Mammary epithelial cell (primary cell): ENCODE measurements at regions not wholly inside any gene's neighbourhood (a gene's known extent, or its start where the extent isn't known, plus 50 kb on each side); places are given as distances from the start of the nearest gene placed in this dataset.

Experiments used
- EZH2 ChIP-seq: IDR thresholded peaks from 2 replicates; pipeline ENCODE4 v1.6.1; 2012; ENCODE audit warnings: low read length, inconsistent platforms, borderline replicate concordance
- TF ChIP-seq, protein P1 (sequence below), 2 donors: IDR thresholded peaks in 1 of 2; conservative IDR thresholded peaks in 1 of 2; 2 replicates each; pipeline ENCODE4 v1.5.1; 2011 to 2012; ENCODE audit warnings: inconsistent platforms in 2 of 2, low read length in 2 of 2, mild to moderate bottlenecking in 2 of 2, control low read depth in 1 of 2, low read depth in 1 of 2; ENCODE audit not compliant: insufficient read depth in 1 of 2; ENCODE audit errors: extremely low read depth in 1 of 2

DNA sequence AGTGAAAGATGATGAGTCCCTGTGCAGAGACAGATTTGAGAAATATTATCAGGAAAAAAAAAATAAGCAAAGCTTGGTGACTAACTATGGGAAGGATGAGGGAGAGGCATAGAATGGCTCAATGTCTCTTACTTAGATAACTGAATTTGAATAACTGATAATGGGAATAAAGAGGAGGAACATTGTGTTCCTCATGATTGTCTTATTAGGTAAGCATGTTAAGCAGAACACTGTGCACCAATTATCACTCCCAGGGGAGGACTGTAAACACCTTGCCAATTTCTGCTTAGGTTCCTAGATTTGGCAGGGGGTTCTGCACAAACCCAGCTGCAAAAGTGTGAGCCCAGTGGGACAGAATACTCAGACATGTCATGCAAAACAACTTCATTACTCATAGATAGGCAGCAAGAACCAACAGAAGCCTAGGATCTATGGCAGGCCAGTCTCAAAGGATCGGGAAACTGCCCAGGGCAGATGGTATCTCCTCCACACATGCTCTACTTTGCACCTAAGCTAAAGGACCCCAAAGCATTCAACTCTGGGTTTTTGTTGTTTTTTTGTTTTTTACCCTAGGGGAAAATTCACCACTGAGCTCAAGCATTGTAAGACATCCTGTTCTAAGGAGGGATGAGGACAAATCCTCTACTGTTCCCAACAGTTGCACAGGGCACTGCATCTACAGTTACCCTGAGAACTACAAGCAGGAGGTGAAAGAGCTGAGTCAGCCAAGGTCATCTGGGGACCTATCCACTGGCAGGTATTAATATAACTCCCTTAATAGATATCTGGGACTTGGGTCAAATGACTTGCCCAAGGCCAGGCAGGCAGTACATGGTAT lies 907.0 kb downstream of the RAPGEF2 start:
- TF ChIP-seq, protein P1, sequence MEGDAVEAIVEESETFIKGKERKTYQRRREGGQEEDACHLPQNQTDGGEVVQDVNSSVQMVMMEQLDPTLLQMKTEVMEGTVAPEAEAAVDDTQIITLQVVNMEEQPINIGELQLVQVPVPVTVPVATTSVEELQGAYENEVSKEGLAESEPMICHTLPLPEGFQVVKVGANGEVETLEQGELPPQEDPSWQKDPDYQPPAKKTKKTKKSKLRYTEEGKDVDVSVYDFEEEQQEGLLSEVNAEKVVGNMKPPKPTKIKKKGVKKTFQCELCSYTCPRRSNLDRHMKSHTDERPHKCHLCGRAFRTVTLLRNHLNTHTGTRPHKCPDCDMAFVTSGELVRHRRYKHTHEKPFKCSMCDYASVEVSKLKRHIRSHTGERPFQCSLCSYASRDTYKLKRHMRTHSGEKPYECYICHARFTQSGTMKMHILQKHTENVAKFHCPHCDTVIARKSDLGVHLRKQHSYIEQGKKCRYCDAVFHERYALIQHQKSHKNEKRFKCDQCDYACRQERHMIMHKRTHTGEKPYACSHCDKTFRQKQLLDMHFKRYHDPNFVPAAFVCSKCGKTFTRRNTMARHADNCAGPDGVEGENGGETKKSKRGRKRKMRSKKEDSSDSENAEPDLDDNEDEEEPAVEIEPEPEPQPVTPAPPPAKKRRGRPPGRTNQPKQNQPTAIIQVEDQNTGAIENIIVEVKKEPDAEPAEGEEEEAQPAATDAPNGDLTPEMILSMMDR (conservative IDR thresholded peaks at IDR 0.05 in 1 of 2, IDR thresholded peaks at IDR 0.05 in 1 of 2; ENCODE audit: extremely low read depth in 1 of 2, insufficient read depth in 1 of 2, low read depth in 1 of 2, low read length in 2 of 2), result no peak
- no peak for TF ChIP-seq EZH2
